Endothelial cell of umbilical vein (primary cell): ENCODE measurements at regions not wholly inside any gene's neighbourhood (a gene's known extent, or its start where the extent isn't known, plus 50 kb on each side); places are given as distances from the start of the nearest gene placed in this dataset.
A peak's percentile ranks its signal among the peaks of the same experiment; 100 is the strongest.

ENCODE experiments used
- BruUV-seq: library from RNA; stranded (reverse); fragments of 400-500 nt; replicated peaks from 2 replicates; lab custom pipeline; 2021; lab: Mats Ljungman, UMichigan
- CTCF ChIA-PET: fragments of 300-600, 350-600 bp; sonication (Branson Sonifier 250); formaldehyde crosslinking; loops from one replicate; lab custom pipeline; 2021; ENCODE audit warnings: antibody characterized with exemption, inconsistent platforms; lab: Charles Lee
- POLR2A ChIA-PET: fragments of 300-600, 350-600 bp; sonication (Branson Sonifier 250); formaldehyde crosslinking; loops from one replicate; lab custom pipeline; 2021; ENCODE audit warnings: antibody characterized with exemption, inconsistent platforms; lab: Charles Lee
- DNase-seq: peaks from one replicate; pipeline ENCODE4 v3.0.0-alpha.2; 2011; ENCODE audit warnings: low read depth, low spot score
- FAIRE-seq: peaks from 2 replicates; lab custom pipeline; 2011; peaks lifted over from hg19 to GRCh38; lab: Jason Lieb, UNC
- H2AFZ ChIP-seq: 2 replicates; pipeline ENCODE4 v1.6.0; 2012; ENCODE audit warnings: low read depth, low read length, control low read depth, inconsistent platforms
- H3K27ac ChIP-seq: 2 replicates; pipeline ENCODE4 v1.5.1; 2011; ENCODE audit warnings: low read depth, mild to moderate bottlenecking, control low read depth, low read length, moderate library complexity; ENCODE audit not compliant: insufficient read depth
- H3K27me3 ChIP-seq, 2 experiments: 2 replicates each; pipeline versions ENCODE4 v1.6.0 to v1.6.1; 2011; ENCODE audit warnings: low read length in 2 of 2, mixed read lengths in 1 of 2; ENCODE audit not compliant: control insufficient read depth in 2 of 2, insufficient read depth in 2 of 2
- H3K36me3 ChIP-seq, 2 experiments: 2 replicates in 1 of 2; 3 replicates in 1 of 2; pipeline ENCODE4 v1.5.1; 2011; ENCODE audit warnings: low read length in 2 of 2, mild to moderate bottlenecking in 1 of 2, moderate library complexity in 1 of 2; ENCODE audit not compliant: control insufficient read depth in 2 of 2, insufficient read depth in 2 of 2; ENCODE audit errors: extremely low read depth in 1 of 2
- H3K4me1 ChIP-seq: 3 replicates; pipeline ENCODE4 v1.5.1; 2011; ENCODE audit warnings: mild to moderate bottlenecking, low read length; ENCODE audit not compliant: control insufficient read depth, insufficient read depth; ENCODE audit errors: extremely low read depth
- H3K4me2 ChIP-seq: 2 replicates; pipeline ENCODE4 v1.6.1; 2011; ENCODE audit warnings: low read length, control low read depth, mixed read lengths; ENCODE audit not compliant: insufficient read depth
- H3K4me3 ChIP-seq, 3 experiments: fragments of 200-600 bp in 1 of 3; sonication (generic), shearing (Covaris generic) in 1 of 3; replicated peaks in 1 of 3; 2 replicates each; pipeline ENCODE4 v1.5.1; 2011 to 2016; ENCODE audit warnings: control low read depth in 3 of 3, low read length in 3 of 3, mild to moderate bottlenecking in 2 of 3, inconsistent platforms in 1 of 3, low read depth in 1 of 3, moderate library complexity in 1 of 3; ENCODE audit not compliant: insufficient read depth in 1 of 3
- H3K79me2 ChIP-seq: 2 replicates; pipeline ENCODE4 v1.6.0; 2012; ENCODE audit warnings: low read length, inconsistent platforms; ENCODE audit not compliant: control insufficient read depth, insufficient read depth
- H3K9ac ChIP-seq: replicated peaks from 2 replicates; pipeline ENCODE3; 2011; ENCODE audit warnings: low read length, control low read depth; ENCODE audit not compliant: insufficient read depth; ENCODE audit errors: extremely low read depth
- H3K9me1 ChIP-seq: replicated peaks from 3 replicates; pipeline ENCODE4 v1.6.0; 2011; ENCODE audit warnings: mild to moderate bottlenecking, low read length; ENCODE audit not compliant: control insufficient read depth, insufficient read depth; ENCODE audit errors: extremely low read depth
- H3K9me3 ChIP-seq: replicated peaks from 2 replicates; pipeline ENCODE4 v1.5.1; 2012; ENCODE audit warnings: low read length, inconsistent platforms; ENCODE audit not compliant: control insufficient read depth, insufficient read depth
- H4K20me1 ChIP-seq: replicated peaks from 2 replicates; pipeline ENCODE3; 2011; ENCODE audit warnings: mild to moderate bottlenecking, low read length; ENCODE audit not compliant: control insufficient read depth, insufficient read depth; ENCODE audit errors: extremely low read depth
- EZH2 ChIP-seq: IDR thresholded peaks from 2 replicates; pipeline ENCODE4 v1.6.1; 2012; ENCODE audit warnings: borderline replicate concordance, low read depth, mild to moderate bottlenecking, moderate library complexity, low read length, inconsistent platforms; ENCODE audit not compliant: severe bottlenecking
- FOS ChIP-seq: IDR thresholded peaks from 2 replicates; pipeline ENCODE4 v1.6.1; 2011; ENCODE audit warnings: mild to moderate bottlenecking, low read length, moderate library complexity, borderline replicate concordance; ENCODE audit not compliant: insufficient read depth
- GATA2 ChIP-seq: IDR thresholded peaks from 2 replicates; pipeline ENCODE4 v1.7.0; 2011; ENCODE audit warnings: low read depth, mild to moderate bottlenecking, moderate library complexity, mixed read lengths, low read length; ENCODE audit not compliant: insufficient read length, insufficient read depth
- JUN ChIP-seq: IDR thresholded peaks from 2 replicates; pipeline ENCODE4 v1.6.1; 2011; ENCODE audit warnings: borderline replicate concordance, low read depth; ENCODE audit not compliant: insufficient read length, insufficient read depth
- MAX ChIP-seq: IDR thresholded peaks from 2 replicates; pipeline ENCODE4 v1.6.1; 2011; ENCODE audit not compliant: insufficient read depth, insufficient read length
- MYC ChIP-seq: IDR thresholded peaks from one replicate; pipeline ENCODE4 v1.6.1; 2011; ENCODE audit warnings: mild to moderate bottlenecking, low read depth, low read length
- POLR2A ChIP-seq: IDR thresholded peaks from 2 replicates; pipeline ENCODE4 v1.6.1; 2012; ENCODE audit warnings: low read depth, mild to moderate bottlenecking, control low read depth, low read length
- POLR2AphosphoS5 ChIP-seq: IDR thresholded peaks from 2 replicates; pipeline ENCODE4 v1.6.1; 2012; ENCODE audit warnings: low read depth, mild to moderate bottlenecking, control low read depth, low read length, moderate library complexity; ENCODE audit not compliant: insufficient read depth
- dilution Hi-C: fragments of 300-500 bp; cut with MboI; formaldehyde crosslinking; loops from one replicate; pipeline ENCODE4 v1.15.0; 2019; ENCODE audit warnings: low sequenced_read_pairs; ENCODE audit not compliant: extremely low pct_ligation_motif_present
- intact Hi-C: fragments of 100-400 bp; cut with micrococcal nuclease; formaldehyde crosslinking; loops from one replicate; pipeline ENCODE4 v1.10.0; 2022
- TF ChIP-seq, protein P1 (sequence below), 2 donors: IDR thresholded peaks; 1 replicate in 1 of 2; 2 replicates in 1 of 2; pipeline ENCODE4 v1.5.1; 2011; ENCODE audit warnings: low read length in 2 of 2, mild to moderate bottlenecking in 2 of 2, moderate library complexity in 2 of 2, control low read depth in 1 of 2, inconsistent platforms in 1 of 2, low read depth in 1 of 2; ENCODE audit not compliant: insufficient read depth in 1 of 2; ENCODE audit errors: extremely low read depth in 1 of 2

- DNase-seq (no peak), FAIRE-seq (no peak)
- H3K27ac ChIP-seq: no peak overlapping the region
- no peaks in the 10 kb centered on the region for H3K27me3 ChIP-seq
- no peaks in the 10 kb centered on the region for H3K9me1 ChIP-seq
- ChIA-PET CTCF (interaction anchor here (1.0 to 2.3 kb wide), 4 partner anchors 13 to 235 kb away, joined by 4 to 9 read pairs (median 4); no protein-coding TSS in a partner anchor), POLR2A (no interaction called here)
- dilution Hi-C loops: no loop called here
- H2AFZ ChIP-seq: no peak overlapping the region
- no peak for TF ChIP-seq MYC
- no peak overlapping the region for H3K9ac ChIP-seq
- no peak overlapping the region for H3K4me3 ChIP-seq
- H3K36me3 ChIP-seq: no peaks in the 10 kb centered on the region
- H3K4me1 ChIP-seq: no peaks in the 10 kb centered on the region
- no TSS peak for BruUV-seq
- no peaks in the 10 kb centered on the region for H3K9me3 ChIP-seq
- H4K20me1 ChIP-seq: no peaks in the 10 kb centered on the region
- no peak overlapping the region for H3K4me2 ChIP-seq
- H3K79me2 ChIP-seq: no peaks in the 10 kb centered on the region
- intact Hi-C loops: no loop called here
These were observed 232.0 kb upstream of the GSE1 start for GRCh38 chr16:85380905-85381737.

DNA sequence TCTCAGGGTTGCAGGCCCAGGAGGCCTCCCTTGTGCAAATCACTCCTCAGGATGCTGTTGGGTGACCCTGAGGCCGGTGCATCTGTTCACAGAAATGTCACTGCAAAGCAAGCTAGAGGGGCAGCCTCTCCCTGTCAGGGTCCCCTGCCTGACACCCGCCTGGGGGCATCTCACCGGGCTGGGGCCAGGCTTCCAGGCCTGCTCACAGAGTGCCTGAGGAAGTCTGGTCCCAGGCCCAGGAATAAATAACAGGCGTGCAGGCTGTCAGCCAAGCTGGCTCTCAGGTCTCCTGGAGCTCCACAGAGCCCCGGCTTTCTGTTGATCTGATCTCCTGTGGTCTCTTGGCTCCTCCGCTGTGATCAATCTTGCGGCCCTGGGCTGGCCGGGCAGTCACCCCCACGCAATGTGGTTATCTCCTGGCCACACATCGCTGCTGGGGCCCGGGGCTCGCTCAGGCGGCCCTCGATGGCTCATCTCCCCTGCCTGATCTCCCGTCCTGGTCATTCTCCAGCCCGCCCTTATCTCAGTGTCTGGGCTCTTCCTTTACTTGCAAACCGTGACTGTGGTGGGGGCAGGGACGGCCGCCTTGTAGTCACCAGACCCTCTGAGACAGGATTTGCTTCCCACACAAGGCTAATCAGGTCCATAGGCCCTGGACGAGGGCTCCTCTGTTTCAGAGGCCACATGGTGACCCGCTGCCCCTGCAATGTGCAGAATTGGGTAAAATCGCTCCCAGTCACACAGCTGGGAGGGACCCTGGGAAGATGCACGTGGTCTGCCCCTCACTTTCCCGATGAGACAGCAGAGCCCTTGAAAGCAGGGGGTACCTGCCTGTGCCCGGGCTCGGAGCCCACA is 231.2 kb upstream of the GSE1 start:
- ChIA-PET CTCF (interaction anchor here (2.3 kb wide), 1 partner anchor 16 kb away, joined by 4 read pairs; no protein-coding TSS in a partner anchor), POLR2A (no interaction called here)
- no peaks in the 10 kb centered on the region for H3K4me1 ChIP-seq
- H3K4me3 ChIP-seq: no peak overlapping the region
- H3K27me3 ChIP-seq: no peaks in the 10 kb centered on the region
- no peaks in the 10 kb centered on the region for H4K20me1 ChIP-seq
- dilution Hi-C loops: no loop called here
- H3K79me2 ChIP-seq: no peaks in the 10 kb centered on the region
- H3K9me3 ChIP-seq: no peaks in the 10 kb centered on the region
- no TSS peak for BruUV-seq
- no peak overlapping the region for H3K9ac ChIP-seq
- no peak overlapping the region for H3K4me2 ChIP-seq
- TF ChIP-seq EZH2 (no peak), POLR2A (no peak), FOS (no peak), POLR2AphosphoS5 (no peak), MAX (no peak), MYC (no peak), JUN (no peak), GATA2 (no peak)
- TF ChIP-seq, protein P1, sequence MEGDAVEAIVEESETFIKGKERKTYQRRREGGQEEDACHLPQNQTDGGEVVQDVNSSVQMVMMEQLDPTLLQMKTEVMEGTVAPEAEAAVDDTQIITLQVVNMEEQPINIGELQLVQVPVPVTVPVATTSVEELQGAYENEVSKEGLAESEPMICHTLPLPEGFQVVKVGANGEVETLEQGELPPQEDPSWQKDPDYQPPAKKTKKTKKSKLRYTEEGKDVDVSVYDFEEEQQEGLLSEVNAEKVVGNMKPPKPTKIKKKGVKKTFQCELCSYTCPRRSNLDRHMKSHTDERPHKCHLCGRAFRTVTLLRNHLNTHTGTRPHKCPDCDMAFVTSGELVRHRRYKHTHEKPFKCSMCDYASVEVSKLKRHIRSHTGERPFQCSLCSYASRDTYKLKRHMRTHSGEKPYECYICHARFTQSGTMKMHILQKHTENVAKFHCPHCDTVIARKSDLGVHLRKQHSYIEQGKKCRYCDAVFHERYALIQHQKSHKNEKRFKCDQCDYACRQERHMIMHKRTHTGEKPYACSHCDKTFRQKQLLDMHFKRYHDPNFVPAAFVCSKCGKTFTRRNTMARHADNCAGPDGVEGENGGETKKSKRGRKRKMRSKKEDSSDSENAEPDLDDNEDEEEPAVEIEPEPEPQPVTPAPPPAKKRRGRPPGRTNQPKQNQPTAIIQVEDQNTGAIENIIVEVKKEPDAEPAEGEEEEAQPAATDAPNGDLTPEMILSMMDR (IDR thresholded peaks at IDR 0.05; ENCODE audit: extremely low read depth in 1 of 2, insufficient read depth in 1 of 2, low read depth in 1 of 2, low read length in 2 of 2): no peak
- H2AFZ ChIP-seq: no peak overlapping the region
- H3K27ac ChIP-seq: no peak overlapping the region
- intact Hi-C loops: no loop called here
- DNase-seq (peak; percentile 52), FAIRE-seq (no peak)
- H3K36me3 ChIP-seq: no peaks in the 10 kb centered on the region
- no peaks in the 10 kb centered on the region for H3K9me1 ChIP-seq
